ENCODE measurements at regions not wholly inside any gene's neighbourhood (a gene's known extent, or its start where the extent isn't known, plus 50 kb on each side); places are given as distances from the start of the nearest gene placed in this dataset.

- DNase-seq (ENCODE audit: low read depth in 2 of 2), result no peak
Observed at GRCh38 chr17:71149607-71150006, 971.2 kb upstream of the SOX9 start.

- no peak for DNase-seq (ENCODE audit: low read depth in 2 of 2)
Observed at GRCh38 chr17:71157297-71157696, 963.5 kb upstream of the SOX9 start.

- no peak for DNase-seq (ENCODE audit: low read depth in 2 of 2)
Observed at GRCh38 chr17:71158437-71158836, 962.4 kb upstream of the SOX9 start.

GRCh38 chr17:71163121-71163812 is 957.6 kb upstream of the SOX9 start:
- DNase-seq (ENCODE audit: low read depth in 2 of 2), result no peak

DNA sequence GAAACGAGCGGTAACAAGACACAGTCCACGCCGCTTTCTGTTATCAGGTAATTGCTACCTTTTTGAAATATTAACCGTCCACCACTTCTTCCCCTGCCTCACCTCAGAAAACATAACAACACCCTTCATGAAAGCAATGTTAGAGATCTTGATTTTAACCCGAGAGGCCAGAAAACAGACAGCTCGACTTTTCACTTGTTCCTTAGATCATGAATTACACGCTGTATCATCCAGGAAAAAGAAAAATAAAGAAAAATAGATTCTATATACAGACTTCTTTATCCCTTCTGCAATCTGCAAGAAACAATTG is 957.1 kb upstream of the SOX9 start:
- DNase-seq (ENCODE audit: low read depth in 2 of 2), result no peak

DNA sequence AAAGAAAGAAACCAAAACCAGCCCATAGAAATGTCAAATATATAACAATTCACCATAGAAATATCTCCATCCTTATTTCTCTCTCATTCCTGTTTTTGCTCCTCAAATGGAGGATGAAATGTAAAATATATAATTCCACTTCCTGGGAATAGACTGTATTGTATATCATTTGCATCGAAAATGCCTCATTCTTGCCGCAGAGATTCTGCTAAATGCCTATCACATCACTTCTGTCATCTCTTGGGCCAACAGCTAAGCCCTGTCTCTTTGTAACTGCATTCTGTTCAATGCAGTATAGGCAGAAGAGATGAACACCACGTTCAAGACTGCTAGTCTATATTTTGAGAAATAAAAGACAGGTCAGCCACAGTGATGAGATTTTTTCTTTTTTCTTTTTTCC is 956.3 kb upstream of the SOX9 start:
- no peak for DNase-seq (ENCODE audit: low read depth in 2 of 2)

DNA sequence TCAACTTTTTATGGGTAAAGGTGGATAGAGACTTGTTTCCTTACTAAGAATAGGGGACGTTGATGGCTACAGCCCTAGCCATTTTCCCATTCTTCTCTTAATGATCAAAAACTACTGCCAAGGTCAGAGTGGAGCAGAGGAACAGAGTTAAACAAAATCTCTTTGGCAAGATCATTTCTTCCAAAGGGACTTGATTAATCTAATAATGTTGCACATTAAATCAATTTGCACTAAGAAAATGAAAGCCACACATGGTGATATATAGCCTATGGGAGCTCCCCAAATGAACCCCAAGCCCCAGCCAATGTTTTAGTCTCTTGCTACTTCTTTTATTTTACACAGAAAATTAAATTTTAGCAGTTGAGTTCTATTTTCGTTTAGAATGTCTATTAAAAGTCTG is 954.5 kb upstream of the SOX9 start:
- no peak for DNase-seq (ENCODE audit: low read depth in 2 of 2)

DNA sequence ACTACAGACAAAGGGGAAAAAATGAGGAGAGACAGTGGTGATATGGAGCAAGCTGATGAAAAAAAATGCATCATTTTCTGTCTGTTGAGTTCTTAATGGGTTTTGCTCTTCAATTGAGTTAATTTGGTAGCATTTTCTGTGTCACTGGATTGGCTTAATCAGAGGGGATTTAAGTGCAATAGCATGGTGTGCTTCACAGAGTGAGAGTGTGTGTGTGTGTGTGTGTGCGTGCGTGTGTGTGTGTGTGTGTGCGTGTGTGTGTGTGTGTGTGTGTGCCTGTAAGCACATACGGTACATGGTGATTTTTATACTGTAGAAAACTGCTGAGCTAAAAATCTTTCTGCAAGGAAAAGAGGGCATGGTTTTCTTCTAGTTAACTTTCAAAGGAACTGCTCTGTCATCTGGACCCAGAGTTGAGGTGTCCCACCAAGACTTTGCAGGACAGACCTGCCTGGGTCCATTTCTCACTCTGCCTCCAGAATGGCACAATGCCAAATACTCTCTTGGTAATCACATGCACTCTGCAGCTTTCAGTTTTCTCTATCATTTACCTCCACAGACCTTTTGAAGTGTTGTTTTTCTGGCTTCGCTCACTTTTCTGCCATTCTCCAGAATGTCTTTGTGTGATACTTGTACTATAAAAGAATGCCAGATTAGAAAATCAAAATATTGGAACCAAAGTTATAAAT is 952.6 kb upstream of the SOX9 start:
- no peak for DNase-seq (ENCODE audit: low read depth in 2 of 2)

GRCh38 chr17:71170070-71170469 is 950.8 kb upstream of the SOX9 start:
- DNase-seq (ENCODE audit: low read depth in 2 of 2), result no peak

GRCh38 chr17:71171270-71171669 is 949.5 kb upstream of the SOX9 start:
- no peak for DNase-seq (ENCODE audit: low read depth in 2 of 2)

DNA sequence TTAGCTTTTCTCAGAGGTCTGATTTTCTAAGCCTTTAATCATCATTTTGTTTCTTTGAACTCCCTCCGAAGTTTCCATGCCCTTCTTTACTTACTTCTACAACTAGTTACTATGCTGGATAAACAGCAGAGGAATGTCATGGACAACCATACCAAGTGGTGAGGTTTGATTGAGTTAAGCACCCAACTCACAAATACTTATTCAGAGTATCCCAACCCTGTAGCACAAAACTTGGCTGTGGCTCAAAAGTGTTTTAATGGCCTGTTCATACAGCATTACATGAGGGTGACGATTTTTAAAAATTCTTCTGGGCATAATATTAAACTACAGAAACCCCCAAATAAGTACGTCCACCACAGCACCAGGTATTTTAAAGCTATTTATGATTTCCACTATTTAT is 946.8 kb upstream of the SOX9 start:
- no peak for DNase-seq (ENCODE audit: low read depth in 2 of 2)

DNA sequence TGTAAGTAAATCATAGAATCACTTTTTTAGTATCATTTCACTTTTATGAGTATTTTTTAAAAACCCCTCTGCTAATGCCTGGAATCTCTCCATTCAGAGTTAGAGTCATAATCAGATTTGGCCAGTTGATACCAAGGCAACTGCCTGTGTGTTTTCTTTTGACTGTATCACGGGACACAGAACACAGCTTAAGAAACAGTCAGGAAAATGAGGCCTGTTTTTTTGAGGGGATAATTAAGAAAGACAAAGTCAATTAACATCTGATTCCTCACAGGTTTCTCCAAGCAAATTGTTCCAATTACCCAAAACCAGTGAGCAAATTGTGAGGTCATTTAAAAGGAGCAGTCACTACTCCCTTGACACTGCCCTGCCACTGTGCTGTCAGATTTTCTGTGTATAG is 944.5 kb upstream of the SOX9 start:
- DNase-seq (ENCODE audit: low read depth in 2 of 2), result no peak

- DNase-seq (ENCODE audit: low read depth in 2 of 2), result no peak
Observed at GRCh38 chr17:71176928-71177443, 943.8 kb upstream of the SOX9 start.

GRCh38 chr17:71180801-71181385 is 939.9 kb upstream of the SOX9 start:
- DNase-seq (ENCODE audit: low read depth in 2 of 2), result no peak

- no peak for DNase-seq (ENCODE audit: low read depth in 2 of 2)
Observed at GRCh38 chr17:71183066-71183660, 937.7 kb upstream of the SOX9 start.

GRCh38 chr17:71184716-71185115 is 936.1 kb upstream of the SOX9 start:
- no peak for DNase-seq (ENCODE audit: low read depth in 2 of 2)

DNA sequence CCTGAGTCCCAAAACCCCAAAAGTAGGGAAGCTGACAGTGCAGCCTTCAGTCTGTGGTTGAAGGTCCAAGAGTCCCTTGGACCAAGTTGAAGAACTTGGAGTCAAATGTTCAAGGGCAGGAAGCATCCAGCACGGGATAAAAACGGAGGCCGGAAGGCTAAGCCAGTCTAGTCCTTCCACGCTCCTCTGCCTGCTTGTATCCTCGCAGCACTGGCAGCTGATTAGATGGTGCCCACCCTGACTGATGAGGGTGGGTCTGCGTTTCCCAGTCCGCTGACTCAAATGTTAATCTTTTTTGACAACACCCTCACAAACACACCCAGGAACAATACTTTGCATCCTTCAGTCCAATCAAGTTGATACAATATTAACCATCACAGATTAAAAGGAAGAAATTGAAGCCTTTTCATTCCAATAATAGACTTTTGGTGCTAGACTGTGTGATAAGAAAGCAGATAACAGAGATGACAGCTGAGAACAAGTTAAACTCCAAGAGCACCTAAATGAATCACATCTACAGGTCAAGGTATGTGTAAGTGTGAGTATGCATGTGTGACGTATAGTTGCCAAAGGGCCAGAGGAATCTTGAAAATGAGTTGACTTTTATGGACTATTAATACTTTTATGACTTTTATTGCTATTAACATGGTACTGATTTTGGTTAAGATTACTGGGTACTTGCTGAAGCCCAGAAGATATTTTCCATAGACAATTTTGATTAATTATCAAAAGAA is 933.5 kb upstream of the SOX9 start:
- no peak for DNase-seq (ENCODE audit: low read depth in 2 of 2)

- DNase-seq (ENCODE audit: low read depth in 2 of 2), result no peak
Observed at GRCh38 chr17:71188811-71189492, 931.9 kb upstream of the SOX9 start.

- no peak for DNase-seq (ENCODE audit: low read depth in 2 of 2)
Observed at GRCh38 chr17:71189493-71189831, 931.4 kb upstream of the SOX9 start.

GRCh38 chr17:71192039-71192555 is 928.7 kb upstream of the SOX9 start:
- no peak for DNase-seq (ENCODE audit: low read depth in 2 of 2)

GRCh38 chr17:71192848-71193247 is 928.0 kb upstream of the SOX9 start:
- no peak for DNase-seq (ENCODE audit: low read depth in 2 of 2)

Measured in stimulated activated CD8-positive, alpha-beta memory T cell treated with anti-CD3 and anti-CD28 coated beads, Interleukin-2, amount 100 ng/mL, for 1 hour (primary cell).